Suprapubic skin (tissue), 2 donors: ENCODE measurements at regions not wholly inside any gene's neighbourhood (a gene's known extent, or its start where the extent isn't known, plus 50 kb on each side); places are given as distances from the start of the nearest gene placed in this dataset.

Experiments
- EP300 ChIP-seq: sonication (generic); formaldehyde crosslinking; IDR thresholded peaks from one replicate; pipeline ENCODE4 v1.6.1; 2017; ENCODE audit warnings: antibody characterized with exemption
- POLR2A ChIP-seq, 2 donors: fragments of 450-650 bp; IDR thresholded peaks; one replicate each; pipeline ENCODE4 v1.6.1; 2017; ENCODE audit warnings: antibody characterized with exemption in 2 of 2, mild to moderate bottlenecking in 2 of 2, moderate library complexity in 2 of 2

DNA sequence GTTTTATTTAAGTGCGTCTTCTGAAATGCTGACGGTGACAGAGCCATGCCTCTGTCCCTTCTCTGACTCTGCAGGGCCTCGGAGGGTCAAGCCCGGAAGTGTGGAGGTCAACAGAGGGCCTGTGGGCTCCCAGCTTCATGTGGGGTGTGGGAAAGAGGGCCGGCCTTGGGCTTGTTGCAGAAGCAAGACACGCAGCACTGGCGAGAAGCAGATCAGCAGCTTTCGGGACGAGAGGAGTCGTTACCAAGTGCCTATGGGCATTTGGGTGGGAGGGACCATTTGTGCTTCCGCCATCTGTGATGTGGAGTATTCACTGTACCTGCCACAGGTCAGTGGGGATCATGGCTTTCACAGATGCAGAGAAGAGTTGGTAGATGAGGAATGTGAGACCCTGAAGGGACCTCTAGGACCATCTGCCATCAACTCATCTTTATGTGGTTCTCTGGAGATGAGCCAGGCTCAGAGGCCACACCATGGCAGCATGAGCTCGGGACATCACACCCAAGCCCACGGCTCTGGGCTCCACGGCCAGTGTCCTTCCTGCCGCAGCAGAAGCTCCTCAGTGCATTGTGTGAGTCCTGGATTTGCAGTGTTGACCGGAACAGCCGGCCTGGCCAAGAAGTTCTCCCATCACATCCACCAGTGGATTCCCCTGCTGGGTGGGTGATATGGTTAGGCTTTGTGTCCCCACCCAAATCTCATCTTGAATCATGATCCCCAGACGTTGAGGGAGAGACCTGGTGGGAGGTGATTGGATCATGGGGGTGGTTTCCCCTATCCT lies 590.7 kb downstream of the TBC1D22A start:
- TF ChIP-seq POLR2A (IDR thresholded peaks at IDR 0.05), result no peak
- TF ChIP-seq EP300, result no peak
